ENCODE measurements at regions not wholly inside any gene's neighbourhood (a gene's known extent, or its start where the extent isn't known, plus 50 kb on each side); places are given as distances from the start of the nearest gene placed in this dataset.

DNA sequence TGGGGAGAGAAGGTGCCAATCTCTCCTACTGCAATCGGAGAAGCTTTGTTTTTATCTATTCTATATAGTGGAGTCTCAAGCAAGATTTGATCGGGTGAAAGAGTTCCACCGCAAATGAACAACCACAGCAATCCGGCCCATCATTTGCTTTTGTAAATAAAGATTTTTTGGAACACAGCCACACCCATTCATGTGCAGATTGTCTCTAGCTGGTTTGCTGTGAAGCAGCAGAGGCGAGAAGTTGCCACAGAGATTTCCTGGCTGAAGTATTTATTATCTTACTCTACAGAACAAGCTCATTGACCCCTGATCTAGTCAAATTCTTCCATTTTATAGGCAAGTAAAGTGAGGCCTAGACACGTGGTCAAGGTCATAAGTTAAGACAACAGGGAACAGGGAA is 195.5 kb upstream of the TNRC6C start:
- CTCF ChIA-PET, result interaction anchor here (1.0 to 1.3 kb wide), 4 partner anchors 10 to 256 kb away, joined by 3 to 5 read pairs (median 3); no protein-coding TSS in a partner anchor
- Histone ChIP-seq H3K9me3 (ENCODE audit: control extremely low read depth in 1 of 5, control insufficient read depth in 4 of 5, insufficient read depth in 2 of 5, low read depth in 1 of 5, low read length in 4 of 5) (peaks cover 0 to 2% (median 0%) of the 10 kb centered on the region in 5 experiments), H3K27me3 (replicated peaks in 2 of 5; ENCODE audit: control insufficient read depth in 4 of 5, insufficient read depth in 5 of 5, low read length in 4 of 5) (peaks cover 0 to 6% (median 0%) of the 10 kb centered on the region in 5 experiments), H3K36me3 (ENCODE audit: control insufficient read depth in 4 of 4, insufficient read depth in 4 of 4, low read length in 3 of 4) (no peaks in the 10 kb centered on the region), H3K27ac (ENCODE audit: insufficient read depth in 1 of 2, low read depth in 1 of 2, low read length in 2 of 2, poor library complexity in 1 of 2, severe bottlenecking in 2 of 2) (no peak overlapping the region), H3K4me1 (ENCODE audit: control extremely low read depth in 1 of 4, control insufficient read depth in 4 of 4, insufficient read depth in 4 of 4, low read length in 3 of 4) (no peaks in the 10 kb centered on the region), H3K4me3 (ENCODE audit: control insufficient read depth in 1 of 7, extremely low read depth in 1 of 7, insufficient read depth in 4 of 7, low read depth in 2 of 7, low read length in 6 of 7) (no peak overlapping the region)
- POLR2A ChIA-PET, result no interaction called here
- WGBS (ENCODE audit: insufficient coverage), result 100% methylated on average over 2 of the region's 6 CpGs
- DNase-seq, result no peak

DNA sequence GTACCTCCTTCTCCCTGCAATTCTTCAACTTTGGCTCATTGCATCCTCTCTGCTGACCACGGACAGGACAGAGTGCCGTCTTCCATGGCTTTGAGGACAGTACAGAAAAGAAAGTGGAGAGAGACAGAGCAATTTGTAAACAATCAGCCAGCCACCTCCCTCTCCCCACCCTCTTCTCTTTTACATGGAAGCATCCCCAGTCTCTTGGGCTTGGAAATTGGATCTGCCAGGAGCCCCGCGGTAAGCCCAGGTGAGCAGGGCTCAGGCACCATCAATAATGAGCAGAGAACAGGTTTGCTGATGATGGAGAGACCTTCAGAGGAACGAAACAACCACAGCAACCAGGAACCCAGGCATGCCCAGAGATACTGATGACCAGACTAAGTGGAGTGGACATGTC is 194.9 kb upstream of the TNRC6C start:
- Histone ChIP-seq H3K4me3 (ENCODE audit: control insufficient read depth in 1 of 7, extremely low read depth in 1 of 7, insufficient read depth in 4 of 7, low read depth in 2 of 7, low read length in 6 of 7) (no peak overlapping the region), H3K9me3 (ENCODE audit: control extremely low read depth in 1 of 5, control insufficient read depth in 4 of 5, insufficient read depth in 2 of 5, low read depth in 1 of 5, low read length in 4 of 5) (peaks cover 0 to 2% (median 0%) of the 10 kb centered on the region in 5 experiments), H3K27me3 (replicated peaks in 2 of 5; ENCODE audit: control insufficient read depth in 4 of 5, insufficient read depth in 5 of 5, low read length in 4 of 5) (peaks cover 0 to 6% (median 0%) of the 10 kb centered on the region in 5 experiments), H3K4me1 (ENCODE audit: control extremely low read depth in 1 of 4, control insufficient read depth in 4 of 4, insufficient read depth in 4 of 4, low read length in 3 of 4) (no peaks in the 10 kb centered on the region), H3K36me3 (ENCODE audit: control insufficient read depth in 4 of 4, insufficient read depth in 4 of 4, low read length in 3 of 4) (no peaks in the 10 kb centered on the region), H3K27ac (ENCODE audit: insufficient read depth in 1 of 2, low read depth in 1 of 2, low read length in 2 of 2, poor library complexity in 1 of 2, severe bottlenecking in 2 of 2) (no peak overlapping the region)
- ChIA-PET POLR2A (no interaction called here), CTCF (interaction anchor here (1.0 kb wide), 1 partner anchor 10 kb away, joined by 3 read pairs; no protein-coding TSS in a partner anchor)
- WGBS (ENCODE audit: insufficient coverage), result 100% methylated on average over 2 of the region's 5 CpGs
- no peak for DNase-seq

DNA sequence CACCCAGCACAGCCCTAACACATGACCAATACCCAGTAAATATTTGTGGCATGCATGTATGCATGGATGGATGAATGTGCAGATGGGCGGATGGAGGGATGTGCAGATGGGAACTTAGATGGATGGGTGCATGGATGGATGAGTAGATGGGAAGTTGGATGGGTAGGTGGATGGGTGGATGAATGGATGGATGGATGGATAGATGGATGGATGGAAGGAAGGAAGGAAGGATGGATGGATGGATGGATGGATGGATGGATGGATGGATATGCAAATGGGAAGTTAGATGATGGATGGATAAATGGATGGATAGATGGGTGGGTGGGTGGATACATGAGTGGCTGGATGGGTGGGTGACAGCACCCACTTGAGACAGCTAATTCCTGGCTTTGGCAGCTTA is 193.2 kb upstream of the TNRC6C start:
- H3K4me3 ChIP-seq (ENCODE audit: control insufficient read depth in 1 of 7, extremely low read depth in 1 of 7, insufficient read depth in 4 of 7, low read depth in 2 of 7, low read length in 6 of 7), result no peak overlapping the region
- H3K27me3 ChIP-seq (replicated peaks in 2 of 5; ENCODE audit: control insufficient read depth in 4 of 5, insufficient read depth in 5 of 5, low read length in 4 of 5), result peaks cover 0 to 6% (median 0%) of the 10 kb centered on the region in 5 experiments
- POLR2A ChIA-PET, result no interaction called here
- DNase-seq, result no peak
- no peak overlapping the region for H3K27ac ChIP-seq (ENCODE audit: insufficient read depth in 1 of 2, low read depth in 1 of 2, low read length in 2 of 2, poor library complexity in 1 of 2, severe bottlenecking in 2 of 2)
- 100% methylated on average over 1 of the region's 1 CpG for WGBS (ENCODE audit: insufficient coverage)
- H3K4me1 ChIP-seq (ENCODE audit: control extremely low read depth in 1 of 4, control insufficient read depth in 4 of 4, insufficient read depth in 4 of 4, low read length in 3 of 4), result no peaks in the 10 kb centered on the region
- H3K36me3 ChIP-seq (ENCODE audit: control insufficient read depth in 4 of 4, insufficient read depth in 4 of 4, low read length in 3 of 4), result no peaks in the 10 kb centered on the region
- CTCF ChIA-PET, result interaction anchor here (1.4 kb wide), 1 partner anchor 10 kb away, joined by 3 read pairs; no protein-coding TSS in a partner anchor
- no peaks in the 10 kb centered on the region for H3K9me3 ChIP-seq (ENCODE audit: control extremely low read depth in 1 of 5, control insufficient read depth in 4 of 5, insufficient read depth in 2 of 5, low read depth in 1 of 5, low read length in 4 of 5)

DNA sequence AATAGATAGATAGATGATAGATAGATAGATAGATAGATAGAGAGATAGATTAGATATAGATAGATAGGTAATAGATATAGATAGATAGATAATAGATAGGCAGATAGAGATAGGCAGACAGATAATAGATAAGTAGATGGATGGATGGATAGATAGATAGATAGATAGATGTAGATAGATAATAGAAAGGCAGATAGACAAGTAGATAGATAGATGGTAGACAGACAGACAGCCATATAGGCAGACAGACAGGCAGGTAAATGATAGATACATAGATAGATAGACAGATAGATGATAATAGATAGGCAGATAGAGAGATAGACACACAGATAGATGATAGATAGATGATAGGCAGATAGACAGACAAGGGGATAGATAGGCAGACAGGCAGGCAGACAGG is 191.4 kb upstream of the TNRC6C start:
- ChIA-PET POLR2A (no interaction called here), CTCF (no interaction called here)
- Histone ChIP-seq H3K9me3 (ENCODE audit: control extremely low read depth in 1 of 5, control insufficient read depth in 4 of 5, insufficient read depth in 2 of 5, low read depth in 1 of 5, low read length in 4 of 5) (no peaks in the 10 kb centered on the region), H3K4me3 (ENCODE audit: control insufficient read depth in 1 of 7, extremely low read depth in 1 of 7, insufficient read depth in 4 of 7, low read depth in 2 of 7, low read length in 6 of 7) (no peak overlapping the region), H3K27me3 (replicated peaks in 2 of 5; ENCODE audit: control insufficient read depth in 4 of 5, insufficient read depth in 5 of 5, low read length in 4 of 5) (peaks cover 0 to 6% (median 0%) of the 10 kb centered on the region in 5 experiments), H3K27ac (ENCODE audit: insufficient read depth in 1 of 2, low read depth in 1 of 2, low read length in 2 of 2, poor library complexity in 1 of 2, severe bottlenecking in 2 of 2) (no peak overlapping the region), H3K36me3 (ENCODE audit: control insufficient read depth in 4 of 4, insufficient read depth in 4 of 4, low read length in 3 of 4) (no peaks in the 10 kb centered on the region), H3K4me1 (ENCODE audit: control extremely low read depth in 1 of 4, control insufficient read depth in 4 of 4, insufficient read depth in 4 of 4, low read length in 3 of 4) (no peaks in the 10 kb centered on the region)
- DNase-seq, result no peak

DNA sequence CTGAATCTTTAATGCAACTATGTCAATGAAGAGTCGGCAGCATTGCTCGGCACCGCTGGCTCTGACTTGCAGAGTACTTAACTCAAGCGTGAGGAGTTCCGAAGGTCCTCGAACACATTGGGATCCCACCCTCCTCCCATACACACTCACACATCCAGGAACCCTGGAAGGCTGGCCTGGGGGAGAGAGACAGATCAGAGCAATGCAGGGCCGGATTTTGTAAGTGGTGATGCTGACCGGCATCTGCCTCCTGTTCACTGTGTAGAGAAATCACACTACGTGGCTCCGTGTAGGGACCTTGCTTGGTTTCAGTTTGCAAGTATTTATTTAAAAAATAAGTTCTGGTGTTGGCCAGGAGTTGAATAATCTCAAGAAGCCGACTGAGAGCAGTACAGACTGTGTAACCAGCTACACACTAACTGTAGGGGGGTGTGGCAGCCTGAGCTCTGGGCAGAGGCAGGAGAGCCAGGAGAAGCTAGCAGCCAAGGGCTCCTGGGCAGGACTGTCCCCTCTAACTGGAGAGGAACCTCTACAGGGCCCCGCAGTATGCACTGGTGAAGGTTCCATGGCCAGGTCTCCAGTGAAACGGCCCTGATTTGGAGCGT is 190.2 kb upstream of the TNRC6C start:
- H3K27me3 ChIP-seq (replicated peaks in 2 of 5; ENCODE audit: control insufficient read depth in 4 of 5, insufficient read depth in 5 of 5, low read length in 4 of 5), result peaks cover 0 to 6% (median 0%) of the 10 kb centered on the region in 5 experiments
- peaks cover 0 to 3% (median 0%) of the 10 kb centered on the region in 4 experiments for H3K4me1 ChIP-seq (ENCODE audit: control extremely low read depth in 1 of 4, control insufficient read depth in 4 of 4, insufficient read depth in 4 of 4, low read length in 3 of 4)
- H3K9me3 ChIP-seq (ENCODE audit: control extremely low read depth in 1 of 5, control insufficient read depth in 4 of 5, insufficient read depth in 2 of 5, low read depth in 1 of 5, low read length in 4 of 5), result no peaks in the 10 kb centered on the region
- no peak for DNase-seq
- no peak overlapping the region for H3K27ac ChIP-seq (ENCODE audit: insufficient read depth in 1 of 2, low read depth in 1 of 2, low read length in 2 of 2, poor library complexity in 1 of 2, severe bottlenecking in 2 of 2)
- 86% methylated on average over 9 of the region's 14 CpGs for WGBS (ENCODE audit: insufficient coverage)
- CTCF ChIA-PET, result interaction anchor here (0.9 to 1.0 kb wide), 2 partner anchors 66 to 226 kb away, joined by 3 to 4 read pairs; no protein-coding TSS in a partner anchor
- no peak overlapping the region for H3K4me3 ChIP-seq (ENCODE audit: control insufficient read depth in 1 of 7, extremely low read depth in 1 of 7, insufficient read depth in 4 of 7, low read depth in 2 of 7, low read length in 6 of 7)
- no peaks in the 10 kb centered on the region for H3K36me3 ChIP-seq (ENCODE audit: control insufficient read depth in 4 of 4, insufficient read depth in 4 of 4, low read length in 3 of 4)
- POLR2A ChIA-PET, result no interaction called here

DNA sequence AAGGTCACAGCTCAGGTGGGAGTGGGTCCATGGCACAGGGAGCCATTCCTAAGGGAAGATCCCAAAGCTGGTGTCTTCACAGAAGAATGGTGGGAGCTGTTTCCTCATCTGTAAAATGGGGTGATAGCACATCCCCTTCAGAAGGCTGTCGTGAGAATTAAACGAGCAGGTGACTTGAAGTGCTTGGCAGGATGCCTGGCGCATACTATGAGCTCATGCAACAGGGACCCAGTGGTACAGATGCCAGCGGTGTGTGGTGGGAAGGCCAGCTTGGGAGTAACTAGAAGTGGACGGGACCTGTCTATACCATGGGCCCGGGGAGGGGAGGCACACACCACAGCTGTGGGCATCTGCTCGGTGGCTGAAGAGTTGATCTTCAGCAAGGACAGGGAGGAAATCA is 189.3 kb upstream of the TNRC6C start:
- Histone ChIP-seq H3K4me3 (ENCODE audit: control insufficient read depth in 1 of 7, extremely low read depth in 1 of 7, insufficient read depth in 4 of 7, low read depth in 2 of 7, low read length in 6 of 7) (no peak overlapping the region), H3K36me3 (ENCODE audit: control insufficient read depth in 4 of 4, insufficient read depth in 4 of 4, low read length in 3 of 4) (no peaks in the 10 kb centered on the region), H3K4me1 (ENCODE audit: control extremely low read depth in 1 of 4, control insufficient read depth in 4 of 4, insufficient read depth in 4 of 4, low read length in 3 of 4) (peaks cover 0 to 3% (median 0%) of the 10 kb centered on the region in 4 experiments), H3K27me3 (replicated peaks in 2 of 5; ENCODE audit: control insufficient read depth in 4 of 5, insufficient read depth in 5 of 5, low read length in 4 of 5) (peaks cover 0 to 6% (median 0%) of the 10 kb centered on the region in 5 experiments), H3K9me3 (ENCODE audit: control extremely low read depth in 1 of 5, control insufficient read depth in 4 of 5, insufficient read depth in 2 of 5, low read depth in 1 of 5, low read length in 4 of 5) (no peaks in the 10 kb centered on the region), H3K27ac (ENCODE audit: insufficient read depth in 1 of 2, low read depth in 1 of 2, low read length in 2 of 2, poor library complexity in 1 of 2, severe bottlenecking in 2 of 2) (no peak overlapping the region)
- POLR2A ChIA-PET, result no interaction called here
- 85% methylated on average over 7 of the region's 7 CpGs for WGBS (ENCODE audit: insufficient coverage)
- CTCF ChIA-PET, result interaction anchor here (1.0 to 5.4 kb wide), 3 partner anchors 65 to 244 kb away, joined by 3 to 40 read pairs (median 25); no protein-coding TSS in a partner anchor
- DNase-seq, result peak in 2 of 3 donors; percentile 34 to 38

DNA sequence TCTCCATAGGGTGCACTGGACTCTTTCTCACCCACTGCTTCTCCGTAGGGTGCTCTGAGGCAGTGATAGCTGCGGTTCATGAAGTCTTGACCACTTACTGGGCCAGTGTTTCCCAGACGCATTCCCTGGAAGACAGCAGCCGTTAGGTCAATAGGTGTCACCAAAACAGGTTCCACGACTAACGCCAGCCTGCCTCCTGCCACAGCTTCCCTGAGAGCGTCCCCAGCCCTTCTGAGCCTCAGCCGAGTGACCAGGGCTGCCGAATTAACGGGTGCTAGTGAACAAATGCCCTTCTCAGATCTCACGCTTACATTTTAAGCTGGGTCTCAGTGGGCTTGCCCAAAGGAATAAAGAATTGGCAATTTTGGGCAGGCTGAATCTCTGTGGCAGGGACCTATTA is 188.7 kb upstream of the TNRC6C start:
- POLR2A ChIA-PET, result no interaction called here

More for the DNA sequence above, 188.7 kb upstream of the TNRC6C start:
- CTCF ChIA-PET, result interaction anchor here (5.4 kb wide), 2 partner anchors 226 to 244 kb away, joined by 25 to 40 read pairs; no protein-coding TSS in a partner anchor
- no peaks in the 10 kb centered on the region for H3K9me3 ChIP-seq (ENCODE audit: control extremely low read depth in 1 of 5, control insufficient read depth in 4 of 5, insufficient read depth in 2 of 5, low read depth in 1 of 5, low read length in 4 of 5)
- 91% methylated on average over 11 of the region's 11 CpGs for WGBS (ENCODE audit: insufficient coverage)
- peaks cover 0 to 3% (median 0%) of the 10 kb centered on the region in 4 experiments for H3K4me1 ChIP-seq (ENCODE audit: control extremely low read depth in 1 of 4, control insufficient read depth in 4 of 4, insufficient read depth in 4 of 4, low read length in 3 of 4)
- H3K4me3 ChIP-seq (ENCODE audit: control insufficient read depth in 1 of 7, extremely low read depth in 1 of 7, insufficient read depth in 4 of 7, low read depth in 2 of 7, low read length in 6 of 7), result no peak overlapping the region
- no peak overlapping the region for H3K27ac ChIP-seq (ENCODE audit: insufficient read depth in 1 of 2, low read depth in 1 of 2, low read length in 2 of 2, poor library complexity in 1 of 2, severe bottlenecking in 2 of 2)
- peaks cover 0 to 6% (median 0%) of the 10 kb centered on the region in 5 experiments for H3K27me3 ChIP-seq (replicated peaks in 2 of 5; ENCODE audit: control insufficient read depth in 4 of 5, insufficient read depth in 5 of 5, low read length in 4 of 5)
- H3K36me3 ChIP-seq (ENCODE audit: control insufficient read depth in 4 of 4, insufficient read depth in 4 of 4, low read length in 3 of 4), result no peaks in the 10 kb centered on the region
- no peak for DNase-seq
